CD4-positive, alpha-beta T cell treated with Interleukin-6 at 100 ng/mL for 8 hours (primary cell): ENCODE measurements at regions not wholly inside any gene's neighbourhood (a gene's known extent, or its start where the extent isn't known, plus 50 kb on each side); places are given as distances from the start of the nearest gene placed in this dataset.
"Not testable (repeated sequence)": the region's sequence is repeated elsewhere in the genome, so short reads cannot be mapped to it uniquely, and the experiment has no call there.

ENCODE experiments used
- DNase-seq: peaks from one replicate; pipeline ENCODE4 v3.0.0-alpha.2; 2020; ENCODE audit warnings: mixed read lengths, low spot score

GRCh38 chr6:771683-772082, 78.7 kb upstream of the EXOC2 start:
- not testable (repeated sequence) for DNase-seq

DNA sequence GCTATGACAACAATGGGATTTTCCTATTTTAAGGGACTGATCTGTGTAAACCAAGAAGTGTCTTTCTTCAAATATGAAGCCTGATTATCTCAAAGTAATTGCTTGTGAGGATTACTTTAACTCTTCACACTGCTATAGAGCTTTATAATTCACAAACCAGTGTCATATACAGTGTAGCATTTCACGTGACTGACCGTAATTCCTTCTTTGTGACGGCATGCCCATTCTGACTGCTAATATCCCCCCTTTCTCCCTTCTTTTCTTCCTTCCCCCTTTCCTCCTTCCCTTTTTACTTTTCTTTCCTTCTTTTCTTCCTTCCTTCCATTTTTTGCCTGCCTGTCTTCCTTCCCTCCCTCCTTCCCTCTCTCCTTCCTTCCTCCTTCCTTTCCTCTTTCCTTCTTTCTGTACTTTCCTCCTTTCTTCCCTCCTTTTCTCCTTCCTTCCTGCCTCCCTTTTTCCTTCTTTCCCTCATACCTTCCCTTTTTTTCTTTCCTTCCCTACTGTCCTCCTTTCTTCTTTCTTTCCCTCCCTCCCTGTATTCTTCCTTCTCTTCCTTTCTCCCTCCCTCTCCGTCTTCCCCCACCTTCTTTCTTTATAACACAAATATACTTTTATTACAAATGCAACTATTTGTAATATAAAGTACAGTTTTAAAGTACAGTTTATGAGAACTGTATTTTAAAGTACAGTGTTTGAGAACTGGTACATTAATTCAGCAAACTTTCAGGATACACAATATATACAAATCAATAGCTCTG, 75.0 kb upstream of the EXOC2 start:
- no peak for DNase-seq

GRCh38 chr6:766625-767024, 73.7 kb upstream of the EXOC2 start:
- no peak for DNase-seq

DNA sequence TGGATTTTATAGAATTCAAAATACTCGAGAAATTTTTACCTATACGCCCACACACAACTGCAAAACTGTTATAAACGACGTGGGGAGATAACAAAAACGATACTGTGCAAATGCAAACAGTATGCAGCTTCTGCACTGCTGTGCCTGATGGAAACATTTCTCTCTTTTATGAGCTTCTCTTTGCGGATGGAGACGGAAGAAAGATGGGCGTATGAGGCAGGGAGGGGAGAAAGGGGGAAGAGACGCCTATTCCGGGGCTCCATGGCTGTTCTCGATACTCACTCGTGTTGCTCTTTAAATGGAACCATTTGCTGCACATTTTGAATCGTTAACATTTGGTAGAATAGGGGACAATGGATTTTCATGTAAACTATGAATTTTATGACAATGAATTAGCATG, 69.1 kb upstream of the EXOC2 start:
- no peak for DNase-seq

- DNase-seq = no peak
Measured at GRCh38 chr6:760982-761955, 68.3 kb upstream of the EXOC2 start.

GRCh38 chr6:759729-760128, 66.8 kb upstream of the EXOC2 start:
- DNase-seq = no peak

DNA sequence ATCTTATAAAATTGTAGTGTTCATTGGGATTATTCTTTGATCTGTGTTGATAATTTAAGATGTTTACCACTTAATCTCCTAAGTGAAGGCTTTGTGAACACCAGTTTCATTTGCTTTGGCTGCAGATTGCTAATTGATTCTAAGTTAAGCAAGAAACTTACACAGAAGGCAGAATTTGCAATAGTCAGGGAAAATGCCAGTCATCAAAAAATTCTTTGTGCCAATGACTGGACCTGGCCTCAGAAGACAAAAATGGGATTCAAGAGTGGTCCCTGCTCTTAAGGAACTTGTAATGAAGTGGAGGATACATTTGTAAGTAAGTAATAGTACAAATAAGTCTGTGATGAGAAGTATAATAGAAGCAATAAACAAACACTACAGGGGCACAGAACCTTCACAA, 63.3 kb upstream of the EXOC2 start:
- no peak for DNase-seq

GRCh38 chr6:754202-754601, 61.3 kb upstream of the EXOC2 start:
- no peak for DNase-seq

DNA sequence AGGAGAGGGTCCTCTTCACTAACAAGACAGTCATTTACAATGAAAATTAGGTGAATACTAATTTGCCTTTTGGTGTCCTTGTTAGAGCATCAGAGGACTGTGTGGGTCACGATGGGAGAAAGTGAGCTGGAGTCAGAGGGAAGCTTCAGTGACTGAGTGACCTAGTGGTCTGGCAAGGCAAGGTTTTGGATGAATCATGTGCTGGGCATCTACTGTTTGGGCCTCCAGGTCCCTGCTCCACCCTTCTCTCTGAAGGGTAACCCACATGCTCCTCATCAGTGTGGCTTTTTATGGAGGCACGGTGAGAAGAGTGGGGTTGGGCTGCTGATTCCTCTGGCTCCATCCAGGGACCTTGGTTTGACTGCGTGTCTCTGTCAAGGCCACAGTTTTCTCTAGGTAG, 60.5 kb upstream of the EXOC2 start:
- no peak for DNase-seq

GRCh38 chr6:752438-752837, 59.5 kb upstream of the EXOC2 start:
- no peak for DNase-seq

DNA sequence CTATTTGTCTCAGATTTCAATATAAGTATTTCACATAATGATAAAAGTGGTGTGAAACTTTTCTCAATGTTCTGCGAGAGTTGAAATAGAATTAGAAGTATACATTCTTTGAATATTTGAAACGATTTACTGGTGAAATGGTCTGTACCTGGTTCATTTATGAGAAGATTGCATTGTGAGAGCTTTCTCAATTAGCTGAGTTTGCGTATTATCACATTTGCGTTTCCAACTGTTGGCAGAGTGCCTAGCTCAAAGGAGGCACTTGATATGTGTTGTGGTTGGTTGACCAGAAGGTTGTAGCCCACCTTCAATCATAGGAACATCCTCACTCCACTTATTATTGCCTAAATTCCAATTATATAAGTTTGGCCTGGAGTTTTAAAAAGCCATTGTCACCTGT, 58.8 kb upstream of the EXOC2 start:
- no peak for DNase-seq

GRCh38 chr6:747921-748320, 55.0 kb upstream of the EXOC2 start:
- no peak for DNase-seq

- DNase-seq = no peak
Measured at GRCh38 chr6:747028-747427, 54.1 kb upstream of the EXOC2 start.

DNA sequence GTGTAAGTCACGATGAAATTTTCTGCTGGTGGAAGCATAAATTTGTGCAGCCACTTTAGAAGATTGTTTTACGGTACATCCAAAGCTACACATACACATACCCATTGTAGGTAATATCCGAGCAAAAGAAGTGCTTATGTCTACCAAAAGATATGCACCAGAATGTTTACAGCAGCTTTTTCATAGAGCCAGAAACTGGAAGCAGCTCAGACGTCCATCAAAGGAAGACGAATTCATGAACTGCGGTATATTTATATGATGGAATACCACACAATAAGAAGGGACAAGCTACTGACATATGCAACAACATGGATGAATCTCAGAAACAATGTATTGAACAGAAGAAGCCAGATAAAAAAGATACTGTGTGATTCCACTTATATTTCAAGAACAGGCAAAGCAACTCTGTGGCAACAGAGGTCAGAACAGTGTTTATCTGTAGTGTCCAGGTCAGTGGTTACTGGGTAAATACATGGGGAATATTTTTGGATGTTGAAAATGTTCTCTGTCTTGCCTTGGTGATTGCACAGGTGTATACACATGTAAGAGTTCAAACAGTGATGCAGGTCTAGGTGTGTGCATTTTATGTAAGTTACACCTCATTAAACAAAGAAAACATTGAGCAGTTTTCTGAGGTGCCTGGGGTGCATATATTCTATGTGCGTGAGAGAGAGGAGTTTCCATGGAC, 51.9 kb upstream of the EXOC2 start:
- DNase-seq = no peak

DNA sequence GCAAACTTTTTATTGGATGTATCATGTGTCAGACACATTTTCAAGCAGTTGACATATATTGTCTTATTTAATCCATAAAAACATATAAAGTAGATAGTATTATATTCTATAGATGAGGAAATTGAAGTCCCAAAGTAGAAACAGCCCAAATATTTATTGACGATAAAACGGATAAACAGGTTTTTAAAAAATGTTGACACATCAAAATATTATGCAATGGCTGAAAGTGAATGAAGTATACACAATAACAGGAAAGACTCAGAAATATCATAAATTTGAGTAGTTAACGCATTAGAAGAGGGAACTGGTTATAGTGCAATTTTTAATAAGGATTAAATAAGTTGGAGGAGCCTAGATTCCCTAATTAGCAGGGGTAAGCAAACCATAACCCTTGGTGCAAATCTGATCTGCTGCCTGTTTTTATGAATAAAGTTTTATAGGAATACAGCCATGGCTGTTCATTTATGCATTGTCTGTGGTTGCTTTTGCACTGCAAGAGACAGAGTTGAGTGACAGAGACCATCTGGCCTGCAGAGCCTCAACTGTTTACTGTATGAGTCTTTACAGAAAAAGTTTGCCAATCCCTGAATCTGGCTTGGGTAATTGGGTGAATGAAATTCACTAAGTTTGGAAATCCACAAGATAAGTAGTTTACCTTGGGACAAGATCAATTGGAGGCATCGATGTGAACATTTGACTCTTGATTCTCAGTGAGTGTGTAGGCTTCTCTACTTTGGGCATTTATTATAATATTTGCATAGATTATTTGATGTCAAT, 50.6 kb upstream of the EXOC2 start:
- DNase-seq = no peak
